ENCODE measurements at regions not wholly inside any gene's neighbourhood (a gene's known extent, or its start where the extent isn't known, plus 50 kb on each side); places are given as distances from the start of the nearest gene placed in this dataset.

- Histone ChIP-seq H3K4me2 (ENCODE audit: low read depth, low read length, poor library complexity, severe bottlenecking) (no peak overlapping the region), H3K27me3 (ENCODE audit: low read length) (no peaks in the 10 kb centered on the region), H4K20me1 (ENCODE audit: low read depth, low read length) (no peaks in the 10 kb centered on the region), H3K9ac (ENCODE audit: low read length) (no peak overlapping the region), H3K36me3 (ENCODE audit: low read length) (no peaks in the 10 kb centered on the region), H3K9me3 (ENCODE audit: insufficient read depth, low read length) (no peaks in the 10 kb centered on the region), H3K9me2 (replicated peaks; ENCODE audit: insufficient read depth, low read length) (no peaks in the 10 kb centered on the region), H3K79me2 (ENCODE audit: insufficient read depth, low read length) (no peaks in the 10 kb centered on the region), H2AFZ (ENCODE audit: low read depth, low read length, severe bottlenecking) (no peak overlapping the region), H3K4me3 (ENCODE audit: insufficient read depth, low read length, poor library complexity, severe bottlenecking) (no peak overlapping the region), H3K27ac (ENCODE audit: low read depth, low read length) (no peak overlapping the region), H3F3A (ENCODE audit: insufficient read depth) (no peaks in the 10 kb centered on the region)
- TF ChIP-seq, protein P1, sequence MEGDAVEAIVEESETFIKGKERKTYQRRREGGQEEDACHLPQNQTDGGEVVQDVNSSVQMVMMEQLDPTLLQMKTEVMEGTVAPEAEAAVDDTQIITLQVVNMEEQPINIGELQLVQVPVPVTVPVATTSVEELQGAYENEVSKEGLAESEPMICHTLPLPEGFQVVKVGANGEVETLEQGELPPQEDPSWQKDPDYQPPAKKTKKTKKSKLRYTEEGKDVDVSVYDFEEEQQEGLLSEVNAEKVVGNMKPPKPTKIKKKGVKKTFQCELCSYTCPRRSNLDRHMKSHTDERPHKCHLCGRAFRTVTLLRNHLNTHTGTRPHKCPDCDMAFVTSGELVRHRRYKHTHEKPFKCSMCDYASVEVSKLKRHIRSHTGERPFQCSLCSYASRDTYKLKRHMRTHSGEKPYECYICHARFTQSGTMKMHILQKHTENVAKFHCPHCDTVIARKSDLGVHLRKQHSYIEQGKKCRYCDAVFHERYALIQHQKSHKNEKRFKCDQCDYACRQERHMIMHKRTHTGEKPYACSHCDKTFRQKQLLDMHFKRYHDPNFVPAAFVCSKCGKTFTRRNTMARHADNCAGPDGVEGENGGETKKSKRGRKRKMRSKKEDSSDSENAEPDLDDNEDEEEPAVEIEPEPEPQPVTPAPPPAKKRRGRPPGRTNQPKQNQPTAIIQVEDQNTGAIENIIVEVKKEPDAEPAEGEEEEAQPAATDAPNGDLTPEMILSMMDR (IDR thresholded peaks at IDR 0.05; ENCODE audit: insufficient read depth, low read length, poor library complexity, severe bottlenecking), result no peak
- no peak for TF ChIP-seq EZH2phosphoT487 (conservative IDR thresholded peaks at IDR 0.05; ENCODE audit: low read length)
Observed at GRCh38 chrX:122813876-122814275, 370.2 kb upstream of the GRIA3 start.

DNA sequence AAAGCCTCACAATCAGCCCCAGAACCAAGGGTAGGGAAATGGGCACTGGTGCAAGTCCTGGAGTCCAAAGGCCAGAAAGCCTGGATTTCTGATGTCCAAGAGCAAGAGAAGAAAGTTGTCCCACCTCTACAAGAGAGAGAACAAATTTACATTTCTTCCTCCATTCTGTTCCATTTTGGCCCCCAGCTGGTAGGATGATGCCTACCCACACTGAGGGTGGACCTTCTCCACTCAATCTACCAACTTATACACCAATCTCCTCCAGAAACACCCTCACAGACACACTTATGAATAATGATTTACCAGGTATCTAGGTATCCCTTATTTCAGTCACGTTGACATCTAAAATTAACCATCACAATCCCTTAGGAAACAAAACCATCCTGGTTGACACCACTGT is 367.8 kb upstream of the GRIA3 start:
- no peak overlapping the region for H3K27ac ChIP-seq (ENCODE audit: low read depth, low read length)
- no peaks in the 10 kb centered on the region for H3K9me2 ChIP-seq (replicated peaks; ENCODE audit: insufficient read depth, low read length)
- H3K9me3 ChIP-seq (ENCODE audit: insufficient read depth, low read length), result no peaks in the 10 kb centered on the region
- no peaks in the 10 kb centered on the region for H3F3A ChIP-seq (ENCODE audit: insufficient read depth)
- no peaks in the 10 kb centered on the region for H3K27me3 ChIP-seq (ENCODE audit: low read length)
- no peak overlapping the region for H2AFZ ChIP-seq (ENCODE audit: low read depth, low read length, severe bottlenecking)
- H4K20me1 ChIP-seq (ENCODE audit: low read depth, low read length), result no peaks in the 10 kb centered on the region
- H3K4me3 ChIP-seq (ENCODE audit: insufficient read depth, low read length, poor library complexity, severe bottlenecking), result no peak overlapping the region
- H3K36me3 ChIP-seq (ENCODE audit: low read length), result no peaks in the 10 kb centered on the region
- TF ChIP-seq, protein P1 (IDR thresholded peaks at IDR 0.05; ENCODE audit: insufficient read depth, low read length, poor library complexity, severe bottlenecking), result no peak
- no peak for TF ChIP-seq EZH2phosphoT487 (conservative IDR thresholded peaks at IDR 0.05; ENCODE audit: low read length)
- H3K4me2 ChIP-seq (ENCODE audit: low read depth, low read length, poor library complexity, severe bottlenecking), result no peak overlapping the region
- H3K79me2 ChIP-seq (ENCODE audit: insufficient read depth, low read length), result no peaks in the 10 kb centered on the region
- no peak overlapping the region for H3K9ac ChIP-seq (ENCODE audit: low read length)

GRCh38 chrX:122817321-122817955 is 366.6 kb upstream of the GRIA3 start:
- Histone ChIP-seq H3K36me3 (ENCODE audit: low read length) (no peaks in the 10 kb centered on the region), H3F3A (ENCODE audit: insufficient read depth) (no peaks in the 10 kb centered on the region), H3K4me3 (ENCODE audit: insufficient read depth, low read length, poor library complexity, severe bottlenecking) (no peak overlapping the region), H3K27ac (ENCODE audit: low read depth, low read length) (no peak overlapping the region), H3K27me3 (ENCODE audit: low read length) (no peaks in the 10 kb centered on the region), H3K4me2 (ENCODE audit: low read depth, low read length, poor library complexity, severe bottlenecking) (no peak overlapping the region), H4K20me1 (ENCODE audit: low read depth, low read length) (no peaks in the 10 kb centered on the region), H3K9me2 (replicated peaks; ENCODE audit: insufficient read depth, low read length) (no peaks in the 10 kb centered on the region), H3K9ac (ENCODE audit: low read length) (no peak overlapping the region), H3K79me2 (ENCODE audit: insufficient read depth, low read length) (no peaks in the 10 kb centered on the region), H3K9me3 (ENCODE audit: insufficient read depth, low read length) (no peaks in the 10 kb centered on the region), H2AFZ (ENCODE audit: low read depth, low read length, severe bottlenecking) (no peak overlapping the region)
- TF ChIP-seq EZH2phosphoT487 (conservative IDR thresholded peaks at IDR 0.05; ENCODE audit: low read length), result no peak
- TF ChIP-seq, protein P1 (IDR thresholded peaks at IDR 0.05; ENCODE audit: insufficient read depth, low read length, poor library complexity, severe bottlenecking), result no peak
